ENCODE measurements at regions not wholly inside any gene's neighbourhood (a gene's known extent, or its start where the extent isn't known, plus 50 kb on each side); places are given as distances from the start of the nearest gene placed in this dataset.

GRCh38 chr13:36536546-36536945 lies 104.3 kb downstream of the CCNA1 start:
- no peaks in the 10 kb centered on the region for H3K9me3 ChIP-seq (replicated peaks; ENCODE audit: control insufficient read depth, insufficient read depth, low read length)
- H3K9me1 ChIP-seq (replicated peaks; ENCODE audit: control insufficient read depth, extremely low read depth, insufficient read depth, low read length): no peaks in the 10 kb centered on the region
- ChIA-PET POLR2A (no interaction called here), CTCF (no interaction called here)
- H4K20me1 ChIP-seq (replicated peaks; ENCODE audit: control insufficient read depth, extremely low read depth, insufficient read depth, low read length): no peaks in the 10 kb centered on the region
- no peak overlapping the region for H3K9ac ChIP-seq (replicated peaks; ENCODE audit: extremely low read depth, insufficient read depth, low read length)
- intact Hi-C loops (cut with micrococcal nuclease): loop anchor here (10.0 kb wide), 1 partner anchor 448 kb away; no protein-coding TSS in a partner anchor
- H3K4me1 ChIP-seq (ENCODE audit: control insufficient read depth, extremely low read depth, insufficient read depth, low read length): peaks cover 33% of the 10 kb centered on the region
- H3K36me3 ChIP-seq (ENCODE audit: control insufficient read depth in 2 of 2, extremely low read depth in 1 of 2, insufficient read depth in 2 of 2, low read length in 2 of 2): no peaks in the 10 kb centered on the region
- no TSS peak for BruUV-seq (replicated peaks)
- no peak overlapping the region for H3K4me3 ChIP-seq (replicated peaks in 1 of 3; ENCODE audit: insufficient read depth in 1 of 3, low read depth in 1 of 3, low read length in 3 of 3)
- dilution Hi-C loops (cut with MboI; ENCODE audit: extremely low pct_ligation_motif_present, low sequenced_read_pairs): no loop called here
- FAIRE-seq (no peak), DNase-seq (ENCODE audit: low read depth, low spot score) (no peak)
- H3K27ac ChIP-seq (ENCODE audit: insufficient read depth, low read depth, low read length): no peak overlapping the region
- no peaks in the 10 kb centered on the region for H3K79me2 ChIP-seq (ENCODE audit: control insufficient read depth, insufficient read depth, low read length)
- H2AFZ ChIP-seq (ENCODE audit: low read depth, low read length): no peak overlapping the region
- no peak for TF ChIP-seq CTCF (IDR thresholded peaks at IDR 0.05; ENCODE audit: extremely low read depth in 1 of 2, insufficient read depth in 1 of 2, low read depth in 1 of 2, low read length in 2 of 2)
- no peak for TF ChIP-seq FOS (IDR thresholded peaks at IDR 0.05; ENCODE audit: borderline replicate concordance, insufficient read depth, low read length)
- no peak for TF ChIP-seq JUN (IDR thresholded peaks at IDR 0.05; ENCODE audit: borderline replicate concordance, insufficient read depth, insufficient read length, low read depth)
- no peak for TF ChIP-seq POLR2AphosphoS5 (IDR thresholded peaks at IDR 0.05; ENCODE audit: insufficient read depth, low read depth, low read length)
- TF ChIP-seq EZH2 (IDR thresholded peaks at IDR 0.05; ENCODE audit: borderline replicate concordance, low read depth, low read length, severe bottlenecking): no peak
- no peak for TF ChIP-seq POLR2A (IDR thresholded peaks at IDR 0.05; ENCODE audit: low read depth, low read length)
- no peak for TF ChIP-seq MAX (IDR thresholded peaks at IDR 0.05; ENCODE audit: insufficient read depth, insufficient read length)
- TF ChIP-seq GATA2 (IDR thresholded peaks at IDR 0.05; ENCODE audit: insufficient read depth, insufficient read length, low read depth, low read length): no peak
- TF ChIP-seq MYC (IDR thresholded peaks at IDR 0.05; ENCODE audit: low read depth, low read length): no peak
- no peak overlapping the region for H3K4me2 ChIP-seq (ENCODE audit: insufficient read depth, low read length)
- no peaks in the 10 kb centered on the region for H3K27me3 ChIP-seq (ENCODE audit: control insufficient read depth in 2 of 2, insufficient read depth in 2 of 2, low read length in 2 of 2)
